ACC112 (cell line): ENCODE measurements at regions not wholly inside any gene's neighbourhood (a gene's known extent, or its start where the extent isn't known, plus 50 kb on each side); places are given as distances from the start of the nearest gene placed in this dataset.
A peak's percentile ranks its signal among the peaks of the same experiment; 100 is the strongest.

Source experiments
- H2AFZ ChIP-seq: fragments of 200-600 bp; sonication (generic); one replicate; pipeline ENCODE4 v1.6.0; 2017; ENCODE audit warnings: antibody characterized with exemption, low read length; ENCODE audit not compliant: unreplicated experiment
- H3K27ac ChIP-seq: fragments of 200-600 bp; sonication (generic); 2 replicates; pipeline ENCODE4 v1.5.1; 2014; ENCODE audit warnings: low read depth, mild to moderate bottlenecking, antibody characterized with exemption, low read length, moderate library complexity
- H3K27me3 ChIP-seq: fragments of 200-600 bp; sonication (generic); 2 replicates; pipeline ENCODE4 v1.6.1; 2014; ENCODE audit warnings: mild to moderate bottlenecking, antibody characterized with exemption, low read length, moderate library complexity, mixed read lengths; ENCODE audit not compliant: insufficient read depth
- H3K36me3 ChIP-seq: fragments of 200-600 bp; sonication (generic); 2 replicates; pipeline ENCODE4 v1.6.1; 2016; ENCODE audit warnings: mild to moderate bottlenecking, antibody characterized with exemption, low read length, moderate library complexity, mixed read lengths; ENCODE audit not compliant: insufficient read depth
- H3K4me1 ChIP-seq: fragments of 200-600 bp; sonication (generic); one replicate; pipeline ENCODE4 v1.6.1; 2016; ENCODE audit warnings: low read length, mixed read lengths; ENCODE audit not compliant: insufficient read depth, unreplicated experiment, control insufficient read depth
- H3K4me3 ChIP-seq: fragments of 200-600 bp; sonication (generic); 2 replicates; pipeline ENCODE4 v1.5.1; 2014; ENCODE audit warnings: mild to moderate bottlenecking, low read depth, low read length
- H3K79me2 ChIP-seq: fragments of 200-600 bp; sonication (generic); one replicate; pipeline ENCODE4 v1.6.0; 2016; ENCODE audit warnings: low read length; ENCODE audit not compliant: control insufficient read depth, unreplicated experiment, insufficient read depth

DNA sequence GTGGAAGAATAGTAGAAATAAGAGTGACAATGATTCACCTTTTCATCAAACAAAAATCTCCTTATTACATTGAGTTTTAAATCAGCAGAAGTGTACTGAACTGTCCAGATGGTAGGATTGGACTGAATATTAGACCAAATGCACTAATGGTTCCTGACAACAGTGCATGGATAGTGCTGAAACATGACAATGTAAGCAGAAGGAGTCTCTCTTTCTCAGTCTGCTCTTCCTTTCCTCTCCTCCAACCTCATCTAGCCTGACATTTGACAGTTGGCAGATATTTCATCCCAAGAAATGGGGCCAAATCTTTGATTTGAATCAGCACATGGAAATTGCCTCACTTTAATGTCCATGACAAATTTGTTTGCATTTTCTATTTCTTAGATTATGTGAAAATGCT is 225.1 kb upstream of the PLSCR5 start:
- no peaks in the 10 kb centered on the region for H3K36me3 ChIP-seq
- H3K27ac ChIP-seq = no peak overlapping the region
- no peaks in the 10 kb centered on the region for H3K27me3 ChIP-seq
- H3K4me3 ChIP-seq = no peak overlapping the region
- no peak overlapping the region for H2AFZ ChIP-seq
- no peaks in the 10 kb centered on the region for H3K4me1 ChIP-seq
- no peaks in the 10 kb centered on the region for H3K79me2 ChIP-seq

- Histone ChIP-seq H2AFZ (no peak overlapping the region), H3K27me3 (no peaks in the 10 kb centered on the region), H3K4me3 (no peak overlapping the region), H3K79me2 (no peaks in the 10 kb centered on the region), H3K27ac (no peak overlapping the region), H3K4me1 (no peaks in the 10 kb centered on the region), H3K36me3 (no peaks in the 10 kb centered on the region)
Measured at GRCh38 chr3:146827836-146828235, 222.7 kb upstream of the PLSCR5 start.

DNA sequence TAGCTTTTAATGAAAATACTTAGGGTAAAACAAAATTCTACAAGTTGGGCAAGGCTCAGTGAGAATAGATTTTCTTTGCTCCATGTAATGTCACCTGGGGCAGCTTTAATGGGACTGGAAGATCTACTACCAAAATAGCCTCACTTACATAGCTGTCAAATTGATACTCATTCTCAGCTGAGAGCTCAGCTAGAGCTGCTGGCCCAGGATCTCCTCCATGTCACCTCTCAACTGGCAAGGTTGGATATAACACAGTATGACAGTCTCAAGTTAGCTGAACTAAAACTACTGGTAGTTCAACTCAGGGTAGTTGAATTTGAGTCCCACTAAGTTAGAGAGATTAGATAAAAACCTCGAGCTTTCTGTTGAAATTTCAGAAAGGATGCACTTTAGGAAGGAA is 218.5 kb upstream of the PLSCR5 start:
- Histone ChIP-seq H3K79me2 (no peaks in the 10 kb centered on the region), H3K27me3 (no peaks in the 10 kb centered on the region), H3K36me3 (no peaks in the 10 kb centered on the region), H3K27ac (no peak overlapping the region), H3K4me1 (no peaks in the 10 kb centered on the region), H3K4me3 (no peak overlapping the region), H2AFZ (no peak overlapping the region)

GRCh38 chr3:146818866-146819265 is 213.7 kb upstream of the PLSCR5 start:
- Histone ChIP-seq H2AFZ (no peak overlapping the region), H3K79me2 (no peaks in the 10 kb centered on the region), H3K27ac (no peak overlapping the region), H3K27me3 (no peaks in the 10 kb centered on the region), H3K4me1 (peaks cover 13% of the 10 kb centered on the region), H3K4me3 (no peak overlapping the region), H3K36me3 (no peaks in the 10 kb centered on the region)

DNA sequence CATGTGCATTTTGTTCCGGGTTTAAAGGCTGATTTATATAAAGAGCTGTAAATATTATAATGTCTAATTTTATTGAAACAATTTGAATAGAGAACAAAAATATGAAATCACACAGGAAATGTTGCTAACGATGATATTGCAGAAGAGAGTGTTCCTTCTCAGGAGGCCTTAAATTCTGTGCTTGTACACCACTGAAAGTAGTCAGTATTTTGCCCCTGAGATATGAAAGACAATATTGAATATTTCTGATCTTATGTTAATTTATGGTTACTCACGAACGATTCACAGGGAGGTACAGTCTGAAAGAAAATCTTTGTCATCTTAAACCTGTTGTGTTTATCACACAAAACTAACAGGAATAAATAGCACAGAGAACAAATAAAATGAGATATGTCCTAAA is 213.2 kb upstream of the PLSCR5 start:
- Histone ChIP-seq H3K27me3 (no peaks in the 10 kb centered on the region), H3K4me1 (peaks cover 16% of the 10 kb centered on the region), H2AFZ (peak overlapping the region; percentile 17), H3K36me3 (no peaks in the 10 kb centered on the region), H3K27ac (no peak overlapping the region), H3K79me2 (no peaks in the 10 kb centered on the region), H3K4me3 (no peak overlapping the region)

- Histone ChIP-seq H3K27me3 (no peaks in the 10 kb centered on the region), H3K27ac (no peak overlapping the region), H3K79me2 (no peaks in the 10 kb centered on the region), H3K36me3 (no peaks in the 10 kb centered on the region), H3K4me3 (no peak overlapping the region), H3K4me1 (peaks cover 18% of the 10 kb centered on the region), H2AFZ (no peak overlapping the region)
Measured at GRCh38 chr3:146817704-146818103, 212.6 kb upstream of the PLSCR5 start.

DNA sequence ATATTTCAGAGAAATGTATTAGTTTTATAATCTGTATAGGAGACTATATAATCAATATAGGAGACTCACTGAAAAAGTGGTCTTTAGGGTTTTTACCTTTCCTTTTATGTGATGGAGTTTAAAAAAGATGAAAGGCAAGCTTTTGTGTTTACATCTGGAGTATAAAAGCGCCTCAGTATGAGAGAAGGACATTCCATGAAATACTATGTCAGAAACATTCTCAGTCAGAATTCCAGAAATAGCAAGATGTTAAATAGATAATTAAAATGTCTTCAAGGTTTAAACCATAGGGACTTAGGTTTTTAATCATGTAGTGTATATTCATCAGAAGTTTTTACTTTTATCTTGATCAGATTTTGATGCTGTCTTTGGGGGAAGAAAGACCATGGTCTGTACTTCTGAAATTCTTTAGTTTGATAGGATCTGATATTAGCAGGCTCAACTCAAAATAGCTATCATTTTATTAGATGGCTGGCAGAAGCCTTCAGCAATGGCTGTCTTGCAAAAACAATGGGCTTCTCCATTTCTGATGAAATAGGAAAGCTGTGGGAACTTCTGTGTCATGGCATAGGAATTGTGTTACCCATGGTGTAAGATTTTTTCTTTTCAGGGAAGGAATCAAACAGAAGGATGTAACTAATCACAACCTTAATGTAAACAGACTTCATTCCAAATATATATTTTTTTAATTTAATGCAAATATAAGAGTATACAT is 209.6 kb upstream of the PLSCR5 start:
- Histone ChIP-seq H2AFZ (peak overlapping the region; percentile 93), H3K27ac (peak overlapping the region; percentile 20; the same call in 1 of the 2 replicates), H3K27me3 (no peaks in the 10 kb centered on the region), H3K4me1 (peaks cover 18% of the 10 kb centered on the region), H3K79me2 (no peaks in the 10 kb centered on the region), H3K4me3 (no peak overlapping the region), H3K36me3 (no peaks in the 10 kb centered on the region)

DNA sequence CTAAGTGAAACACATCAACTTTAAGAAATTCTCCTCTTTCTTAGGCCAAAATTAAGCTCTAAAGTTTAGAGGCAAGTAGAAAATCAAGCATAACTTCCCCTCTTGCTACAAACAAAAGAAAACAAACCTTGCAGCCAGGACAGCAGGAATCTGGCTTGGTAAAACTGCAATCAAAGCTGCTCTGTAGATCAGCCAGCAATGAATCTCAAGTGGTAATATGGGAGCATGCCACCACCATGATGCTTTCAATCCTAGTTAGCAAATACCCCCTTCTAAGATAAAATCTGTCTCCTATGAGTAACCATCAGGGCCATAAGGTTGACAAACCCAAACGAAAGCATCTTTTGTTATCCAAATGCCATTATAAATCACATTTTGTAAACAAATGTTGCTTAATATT is 208.3 kb upstream of the PLSCR5 start:
- Histone ChIP-seq H3K27me3 (no peaks in the 10 kb centered on the region), H3K4me3 (no peak overlapping the region), H3K27ac (no peak overlapping the region), H3K79me2 (no peaks in the 10 kb centered on the region), H3K36me3 (no peaks in the 10 kb centered on the region), H2AFZ (peak overlapping the region; percentile 3), H3K4me1 (peaks cover 17% of the 10 kb centered on the region)

GRCh38 chr3:146803745-146804144 is 198.6 kb upstream of the PLSCR5 start:
- no peak overlapping the region for H3K4me3 ChIP-seq
- H3K79me2 ChIP-seq = no peaks in the 10 kb centered on the region
- H2AFZ ChIP-seq = peak overlapping the region; percentile 88
- no peaks in the 10 kb centered on the region for H3K36me3 ChIP-seq
- peaks cover 11% of the 10 kb centered on the region for H3K4me1 ChIP-seq
- no peaks in the 10 kb centered on the region for H3K27me3 ChIP-seq
- peak overlapping the region; percentile 33; the same call in 1 of the 2 replicates for H3K27ac ChIP-seq

- Histone ChIP-seq H3K4me3 (no peak overlapping the region), H3K36me3 (no peaks in the 10 kb centered on the region), H3K79me2 (no peaks in the 10 kb centered on the region), H3K4me1 (peaks cover 11% of the 10 kb centered on the region), H3K27me3 (no peaks in the 10 kb centered on the region), H3K27ac (no peak overlapping the region), H2AFZ (no peak overlapping the region)
Measured at GRCh38 chr3:146801492-146801891, 196.3 kb upstream of the PLSCR5 start.

DNA sequence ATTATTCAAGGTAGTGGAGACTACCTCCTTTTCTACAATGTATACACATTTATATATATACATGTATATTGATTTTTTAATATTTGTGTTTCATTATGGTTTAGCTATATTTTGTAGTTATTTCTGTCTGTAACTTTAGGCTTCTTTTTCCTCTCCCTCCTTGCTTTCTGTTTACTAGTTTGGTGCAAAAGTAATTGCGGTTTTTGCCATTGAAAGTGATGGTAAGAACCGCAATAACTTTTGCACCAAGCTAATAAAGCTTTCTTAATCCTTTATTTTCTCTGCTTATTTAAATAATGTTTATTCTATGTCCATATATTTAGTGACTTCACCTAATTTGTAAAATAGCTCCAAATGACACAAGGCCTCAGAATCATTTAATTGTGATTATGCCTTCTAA is 195.3 kb upstream of the PLSCR5 start:
- Histone ChIP-seq H2AFZ (no peak overlapping the region), H3K36me3 (no peaks in the 10 kb centered on the region), H3K4me3 (no peak overlapping the region), H3K79me2 (no peaks in the 10 kb centered on the region), H3K27ac (no peak overlapping the region), H3K4me1 (peaks cover 11% of the 10 kb centered on the region), H3K27me3 (no peaks in the 10 kb centered on the region)
